Pancreas (tissue), 10 donors: ENCODE measurements at regions not wholly inside any gene's neighbourhood (a gene's known extent, or its start where the extent isn't known, plus 50 kb on each side); places are given as distances from the start of the nearest gene placed in this dataset.

ENCODE experiments used
- ATAC-seq, 4 donors: fragments of 200-7000 bp; cut with Tn5 transposase; one replicate each; pipeline versions ENCODE4 v1.8.0 to v1.9.1; 2020; ENCODE audit warnings: mild to moderate bottlenecking in 4 of 4, moderate library complexity in 4 of 4
- DNase-seq, 6 donors: peaks; one replicate each; pipeline ENCODE4 v3.0.0-alpha.2; 2020
- FAIRE-seq: peaks from 2 replicates; lab custom pipeline; 2012; peaks lifted over from hg19 to GRCh38; lab: Jason Lieb, UNC
- H3K27ac ChIP-seq, 4 donors: fragments of 200-600 bp; sonication (generic); 1 replicate in 3 of 4; 2 replicates in 1 of 4; pipeline versions ENCODE4 v1.5.0 to v1.8.0; 2020
- H3K27me3 ChIP-seq, 4 donors: fragments of 200-600 bp; one replicate each; pipeline ENCODE4 v1.8.0; 2021
- H3K36me3 ChIP-seq, 3 donors: fragments of 200-600 bp; sonication (generic) in 1 of 3; one replicate each; pipeline versions ENCODE4 v1.5.0 to v1.8.0; 2020 to 2021
- H3K4me1 ChIP-seq, 3 donors: fragments of 200-600 bp; one replicate each; pipeline ENCODE4 v1.8.0; 2021
- H3K4me3 ChIP-seq, 4 donors: fragments of 200-600 bp; sonication (generic) in 2 of 4; one replicate each; pipeline versions ENCODE4 v1.5.0 to v1.8.0; 2020 to 2021
- H3K9me3 ChIP-seq, 4 donors: fragments of 200-600 bp; one replicate each; pipeline ENCODE4 v1.8.0; 2021
- CTCF ChIP-seq, 4 donors: fragments of 200-600 bp; sonication (generic) in 3 of 4; IDR thresholded peaks; one replicate each; pipeline versions ENCODE4 v1.5.0 to v1.8.0; 2021; ENCODE audit warnings: antibody characterized with exemption in 4 of 4
- WGBS, 2 donors: extraction: QIAGEN DNeasy Blood & Tissue Kit; methylation state at CpG; one replicate each; pipeline ENCODE4 v1.1.7; 2013; 5-methylcytosine and 5-hydroxymethylcytosine counted together
- intact Hi-C, 3 donors: fragments of 100-400 bp; cut with DNase I; formaldehyde crosslinking; loops; one replicate each; pipeline versions ENCODE4 v1.11.1 to v1.14.2; 2022
- donor health status: healthy with polysubstance abuse.
- donor health status: DM: no; HTN: no; CAD: no; lungs with moderate emphysema.
- donor health status: DM: no; HTN: no; CAD: no.
- donor health status: control.
- donor health status: control.
- donor health status: Bipolar disorder and iron deficiency.
- donor health status: DM: yes; HTN: yes; CAD: no.
- donor health status: DM: no; HTN: no; CAD: no.
- donor health status: DM: no; HTN: no; CAD: no.
- donor health status: DM: yes; HTN: yes; CAD: no.

DNA sequence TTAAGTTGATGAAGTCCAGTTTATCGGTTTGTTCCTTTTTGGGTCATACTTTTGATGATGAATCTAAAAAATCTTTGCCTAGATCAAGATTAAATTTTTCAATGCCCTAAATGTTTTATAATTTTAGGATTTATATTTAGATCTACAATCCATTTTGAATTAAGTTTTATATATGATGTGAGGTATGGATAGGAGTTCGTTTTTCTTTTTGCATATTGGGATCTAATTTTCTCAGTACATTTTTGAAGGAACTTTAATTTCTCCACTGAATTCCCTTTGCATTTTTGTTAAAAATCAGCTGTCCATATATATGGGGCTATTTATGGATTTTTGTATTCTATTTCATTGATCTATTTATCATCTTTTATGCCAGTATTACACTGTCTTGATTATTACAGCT, 125.5 kb upstream of the HS3ST2 start:
- H3K27ac ChIP-seq, result no peak overlapping the region
- no peaks in the 10 kb centered on the region for H3K36me3 ChIP-seq
- ATAC-seq, result no peak
- H3K27me3 ChIP-seq, result no peaks in the 10 kb centered on the region
- DNase-seq, result no peak
- TF ChIP-seq CTCF (IDR thresholded peaks at IDR 0.05), result no peak
- WGBS, 2 donors, result 63 to 79% methylated on average over 2 of the region's 2 CpGs
- intact Hi-C loops, result no loop called here
- no peaks in the 10 kb centered on the region for H3K9me3 ChIP-seq
- H3K4me1 ChIP-seq, result no peaks in the 10 kb centered on the region
- no peak for FAIRE-seq
- H3K4me3 ChIP-seq, result no peak overlapping the region

DNA sequence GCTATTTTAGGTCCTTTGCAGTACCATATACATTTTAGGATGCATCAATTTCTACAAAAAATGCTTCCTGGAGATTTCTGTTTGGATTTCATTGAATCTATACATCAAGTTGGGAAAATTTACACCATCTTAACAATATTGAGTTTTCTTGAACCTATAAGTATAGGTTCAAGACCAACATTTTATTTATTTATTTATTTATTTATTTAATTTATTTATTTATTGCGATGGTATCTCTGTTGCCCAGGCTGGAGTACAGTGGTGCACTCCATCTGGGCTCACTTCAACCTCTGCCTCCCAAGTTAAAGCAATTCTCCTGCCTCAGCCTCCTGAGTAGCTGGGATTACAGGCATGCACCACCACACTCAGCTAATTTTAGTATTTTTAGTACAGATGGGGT, 125.0 kb upstream of the HS3ST2 start:
- DNase-seq, result no peak
- intact Hi-C loops, result no loop called here
- TF ChIP-seq CTCF (IDR thresholded peaks at IDR 0.05), result no peak
- Histone ChIP-seq H3K27ac (no peak overlapping the region), H3K36me3 (no peaks in the 10 kb centered on the region), H3K9me3 (no peaks in the 10 kb centered on the region), H3K4me1 (no peaks in the 10 kb centered on the region), H3K27me3 (no peaks in the 10 kb centered on the region), H3K4me3 (no peak overlapping the region)
- WGBS, 2 donors, result 62 to 71% methylated on average over 1 of the region's 1 CpG
- ATAC-seq, result no peak
- no peak for FAIRE-seq

DNA sequence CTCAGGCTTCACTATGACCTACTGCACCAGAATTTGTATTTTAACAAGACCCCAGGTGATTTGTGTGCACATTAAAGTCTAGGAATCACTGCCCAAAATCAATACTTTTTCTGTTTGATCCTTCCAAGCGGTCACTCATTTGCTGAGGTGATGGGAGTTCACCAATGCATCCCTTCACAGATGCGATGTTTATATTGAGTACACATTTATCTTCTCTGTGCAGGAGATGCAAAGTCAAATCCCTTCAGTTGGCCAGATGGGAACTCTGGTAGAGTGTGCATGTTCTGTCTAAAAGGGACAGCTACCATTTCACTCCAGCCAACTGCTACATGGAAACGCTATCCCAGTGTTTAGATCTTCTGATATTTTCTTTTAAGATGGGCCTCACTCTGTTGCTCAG, 122.6 kb upstream of the HS3ST2 start:
- no peak for TF ChIP-seq CTCF (IDR thresholded peaks at IDR 0.05)
- no peak overlapping the region for H3K27ac ChIP-seq
- no peak for DNase-seq
- no peak overlapping the region for H3K4me3 ChIP-seq
- 60 to 61% methylated on average over 3 of the region's 3 CpGs for WGBS, 2 donors
- H3K36me3 ChIP-seq, result no peaks in the 10 kb centered on the region
- no peaks in the 10 kb centered on the region for H3K4me1 ChIP-seq
- no peak for ATAC-seq
- intact Hi-C loops, result loop anchor here in 1 of 3 donors (5.0 kb wide), 1 partner anchor 1129 kb away; no protein-coding TSS in a partner anchor
- H3K27me3 ChIP-seq, result no peaks in the 10 kb centered on the region
- FAIRE-seq, result no peak
- no peaks in the 10 kb centered on the region for H3K9me3 ChIP-seq

- no peak for ATAC-seq
- intact Hi-C loops, result loop anchor here in 1 of 3 donors (5.0 kb wide), 1 partner anchor 1130 kb away; no protein-coding TSS in a partner anchor
These were observed 121.9 kb upstream of the HS3ST2 start for GRCh38 chr16:22692034-22692433.

More at GRCh38 chr16:22692034-22692433, 121.9 kb upstream of the HS3ST2 start:
- no peaks in the 10 kb centered on the region for H3K36me3 ChIP-seq
- no peak overlapping the region for H3K4me3 ChIP-seq
- no peak for TF ChIP-seq CTCF (IDR thresholded peaks at IDR 0.05)
- FAIRE-seq, result no peak
- H3K9me3 ChIP-seq, result no peaks in the 10 kb centered on the region
- H3K27ac ChIP-seq, result no peak overlapping the region
- H3K4me1 ChIP-seq, result no peaks in the 10 kb centered on the region
- no peaks in the 10 kb centered on the region for H3K27me3 ChIP-seq
- DNase-seq, result no peak
- WGBS, 2 donors, result 62 to 81% methylated on average over 1 of the region's 1 CpG
